HepG2 (cell line): ENCODE measurements at regions not wholly inside any gene's neighbourhood (a gene's known extent, or its start where the extent isn't known, plus 50 kb on each side); places are given as distances from the start of the nearest gene placed in this dataset.

Experiments used
- ATAC-seq: fragments of 200-7000 bp; cut with Tn5 transposase; 3 replicates; pipeline ENCODE4 v1.9.1; 2020; ENCODE audit warnings: mild to moderate bottlenecking, moderate library complexity
- BruUV-seq: library from RNA; stranded (reverse); fragments of 400-500 nt; replicated peaks from 2 replicates; lab custom pipeline; 2021; lab: Mats Ljungman, UMichigan
- CTCF ChIA-PET: fragments of 300-600 bp; formaldehyde crosslinking; extraction: SDS; loops from one replicate; lab custom pipeline; 2021; ENCODE audit warnings: low total read pairs, inconsistent platforms, low intra/inter-chr PET ratio; lab: Yijun Ruan, JAX
- POLR2A ChIA-PET: fragments of 350-600 bp; sonication (Branson Sonifier 250); formaldehyde crosslinking; loops from one replicate; lab custom pipeline; 2020; ENCODE audit warnings: antibody characterized with exemption, inconsistent platforms; lab: Yijun Ruan, JAX
- DNase-seq: peaks from one replicate; pipeline ENCODE4 v3.0.0-alpha.2; 2015; ENCODE audit warnings: low spot score
- FAIRE-seq: peaks from 3 replicates; lab custom pipeline; 2011; peaks lifted over from hg19 to GRCh38; lab: Jason Lieb, UNC
- H2AFZ ChIP-seq: one replicate; pipeline ENCODE4 v1.6.1; 2011; ENCODE audit warnings: low read length, inconsistent platforms
- H3K27ac ChIP-seq: fragments of 300-600 bp; 3 replicates; pipeline ENCODE4 v1.8.0; 2011; ENCODE audit warnings: mixed run types, mild to moderate bottlenecking, mixed read lengths, low read length, inconsistent platforms; ENCODE audit not compliant: insufficient read depth; ENCODE audit errors: extremely low read length
- H3K27me3 ChIP-seq, 2 experiments: fragments of 200-600 bp in 1 of 2; 2 replicates in 1 of 2; 3 replicates in 1 of 2; pipeline versions ENCODE4 v1.6.0 to v1.8.0; 2011; ENCODE audit warnings: low read length in 2 of 2, mild to moderate bottlenecking in 2 of 2, moderate library complexity in 2 of 2, inconsistent platforms in 1 of 2; ENCODE audit not compliant: insufficient read depth in 2 of 2, control insufficient read depth in 1 of 2
- H3K36me3 ChIP-seq, 2 experiments: fragments of 200-600 bp in 1 of 2; replicated peaks in 1 of 2; 2 replicates in 1 of 2; 3 replicates in 1 of 2; pipeline versions ENCODE4 v1.5.1 to v1.8.0; 2011; ENCODE audit warnings: low read length in 2 of 2, inconsistent platforms in 1 of 2; ENCODE audit not compliant: insufficient read depth in 2 of 2, control insufficient read depth in 1 of 2
- H3K4me1 ChIP-seq: 2 replicates; pipeline ENCODE4 v1.5.1; 2012; ENCODE audit warnings: low read length, inconsistent platforms; ENCODE audit not compliant: insufficient read depth
- H3K4me2 ChIP-seq: 2 replicates; pipeline ENCODE4 v1.6.0; 2011; ENCODE audit warnings: low read depth, low read length, inconsistent platforms
- H3K4me3 ChIP-seq, 3 experiments: fragments of 200-600 bp in 1 of 3; sonication (generic), shearing (Covaris generic) in 1 of 3; replicated peaks in 1 of 3; 2 replicates each; pipeline ENCODE4 v1.5.1; 2011 to 2016; ENCODE audit warnings: low read length in 3 of 3, inconsistent platforms in 2 of 3, low read depth in 2 of 3, mild to moderate bottlenecking in 2 of 3, control low read depth in 1 of 3, mixed read lengths in 1 of 3; ENCODE audit not compliant: insufficient read depth in 1 of 3
- H3K79me2 ChIP-seq: one replicate; pipeline ENCODE4 v1.6.1; 2011; ENCODE audit warnings: low read length, inconsistent platforms; ENCODE audit not compliant: insufficient read depth
- H3K9ac ChIP-seq: 2 replicates; pipeline ENCODE4 v1.6.0; 2011; ENCODE audit warnings: mild to moderate bottlenecking, low read depth, low read length, inconsistent platforms; ENCODE audit not compliant: insufficient read depth
- H3K9me3 ChIP-seq: 2 replicates; pipeline ENCODE4 v1.5.1; 2012; ENCODE audit warnings: mild to moderate bottlenecking, low read length
- H4K20me1 ChIP-seq: 2 replicates; pipeline ENCODE4 v1.6.0; 2011; ENCODE audit warnings: inconsistent platforms, mild to moderate bottlenecking, low read length, moderate library complexity; ENCODE audit not compliant: insufficient read depth
- KIAA2018 ChIP-seq: sonication (generic); formaldehyde crosslinking; IDR thresholded peaks from 2 replicates; pipeline ENCODE4 v1.5.0; 2020; ENCODE audit warnings: mild to moderate bottlenecking, missing genetic modification reagents, borderline replicate concordance
- RNF2 ChIP-seq: fragments of 450-650 bp; conservative IDR thresholded peaks from 2 replicates; pipeline ENCODE4 v1.6.1; 2016; ENCODE audit warnings: low read depth
- TBX2 ChIP-seq: sonication (generic); formaldehyde crosslinking; IDR thresholded peaks from 2 replicates; pipeline ENCODE4 v1.5.0; 2020; ENCODE audit warnings: missing genetic modification reagents, mild to moderate bottlenecking, borderline replicate concordance
- WGBS: methylation state at CpG from one replicate; pipeline ENCODE4 v1.1.6; 2017; ENCODE audit warnings: low lambda C conversion rate; 5-methylcytosine and 5-hydroxymethylcytosine counted together
- in situ Hi-C: cut with HindIII; loops from 2 replicates; pipeline ENCODE4 v1.10.0; 2017; ENCODE audit warnings: low pct_unique_long_range_greater_than_20kb; ENCODE audit not compliant: extremely low pct_ligation_motif_present
- intact Hi-C: fragments of 100-400 bp; cut with micrococcal nuclease; formaldehyde crosslinking; loops from one replicate; pipeline ENCODE4 v1.10.0; 2022; ENCODE audit not compliant: unreplicated experiment

- no peak overlapping the region for H3K4me2 ChIP-seq
- TF ChIP-seq TBX2 (CRISPR knock-in tag) (no peak), RNF2 (no peak), KIAA2018 (no peak)
- ChIA-PET CTCF (no interaction called here), POLR2A (no interaction called here)
- H3K9ac ChIP-seq = no peak overlapping the region
- no peaks in the 10 kb centered on the region for H3K9me3 ChIP-seq
- in situ Hi-C loops (no loop called here), intact Hi-C loops (no loop called here)
- H3K27me3 ChIP-seq = no peaks in the 10 kb centered on the region
- ATAC-seq = no peak
- FAIRE-seq = no peak
- no peak overlapping the region for H2AFZ ChIP-seq
- no peaks in the 10 kb centered on the region for H4K20me1 ChIP-seq
- no peak overlapping the region for H3K4me3 ChIP-seq
- DNase-seq = no peak
- BruUV-seq = no TSS peak
- 33% methylated on average over 6 of the region's 6 CpGs for WGBS
- no peak overlapping the region for H3K27ac ChIP-seq
- no peaks in the 10 kb centered on the region for H3K79me2 ChIP-seq
- no peaks in the 10 kb centered on the region for H3K36me3 ChIP-seq
- no peaks in the 10 kb centered on the region for H3K4me1 ChIP-seq
Observed at GRCh38 chr7:10793995-10794775, 179.5 kb upstream of the PHF14 start.
